ENCODE measurements at regions not wholly inside any gene's neighbourhood (a gene's known extent, or its start where the extent isn't known, plus 50 kb on each side); places are given as distances from the start of the nearest gene placed in this dataset.
A peak's percentile ranks its signal among the peaks of the same experiment; 100 is the strongest.
"Not testable (repeated sequence)": the region's sequence is repeated elsewhere in the genome, so short reads cannot be mapped to it uniquely, and the experiment has no call there.

- DNase-seq (ENCODE audit: low read depth), result no peak
These were observed 63.1 kb downstream of the MATN1 start for GRCh38 chr1:30660241-30660640.

GRCh38 chr1:30659702-30660101 lies 63.7 kb downstream of the MATN1 start:
- no peak for DNase-seq (ENCODE audit: low read depth)

DNA sequence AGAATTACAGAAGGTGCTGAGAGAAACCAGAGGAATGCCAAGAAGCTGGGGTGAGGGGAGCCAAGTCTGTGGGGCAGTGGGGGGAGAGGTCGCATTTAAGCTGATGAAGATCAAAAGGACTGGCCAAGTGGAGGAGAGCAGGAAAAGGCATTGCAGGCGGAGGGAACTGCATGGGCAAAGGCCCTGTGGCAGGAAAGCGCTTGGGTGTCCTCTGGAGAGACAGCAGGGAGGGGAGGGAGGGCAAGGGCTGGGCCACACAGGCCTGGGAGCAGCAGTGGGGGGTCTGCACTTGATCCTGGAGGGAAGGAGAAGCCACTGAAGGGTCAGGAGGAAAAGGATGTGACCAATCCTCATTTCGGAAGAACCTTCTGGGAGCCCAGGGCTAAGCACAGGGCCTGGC lies 65.0 kb downstream of the MATN1 start:
- DNase-seq (ENCODE audit: low read depth), result not testable (repeated sequence)

- DNase-seq (ENCODE audit: low read depth), result no peak
These were observed 65.4 kb downstream of the MATN1 start for GRCh38 chr1:30658014-30658336.

DNA sequence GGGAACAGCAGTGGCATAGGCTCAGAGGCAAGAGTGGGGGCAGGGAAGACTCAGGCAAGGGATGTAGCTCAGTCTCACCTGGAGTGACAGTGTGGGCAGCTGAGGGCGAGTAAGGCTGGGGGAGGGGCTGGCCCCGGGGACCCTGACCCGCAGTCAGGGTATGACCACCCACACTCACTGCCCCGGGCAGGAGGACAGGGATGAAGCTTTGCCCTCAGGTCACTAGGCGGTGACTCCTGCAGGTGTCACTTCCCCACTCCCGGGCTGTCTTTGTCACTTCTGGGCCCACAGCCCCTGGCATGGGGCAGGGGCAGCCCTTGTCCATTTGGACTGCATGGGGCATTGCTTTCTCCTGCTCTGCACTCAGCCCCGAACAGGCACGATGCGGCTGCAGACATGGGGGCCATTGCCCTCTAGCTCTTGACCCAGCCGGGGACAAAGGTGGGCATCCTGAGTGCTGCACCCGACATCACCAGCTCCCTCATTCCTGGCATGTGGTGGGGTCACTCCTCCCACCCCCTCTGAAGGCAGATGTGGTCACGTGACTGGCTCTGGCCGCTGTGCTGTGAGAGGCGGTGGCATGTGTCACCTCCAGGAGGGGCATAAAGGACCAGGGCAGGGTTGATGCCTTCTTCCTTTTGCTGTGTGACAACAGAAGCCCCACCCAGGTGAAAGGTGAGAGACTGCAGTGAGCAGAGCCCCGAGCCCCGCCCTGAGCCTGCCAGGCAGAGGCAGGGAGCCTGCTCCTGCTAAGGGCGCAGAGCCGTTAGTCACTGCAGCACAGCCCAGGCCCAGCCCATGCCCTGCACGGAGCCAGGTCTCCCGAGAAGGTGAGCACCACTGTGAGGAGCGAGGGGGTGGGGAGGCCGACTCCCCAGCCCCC lies 66.0 kb downstream of the MATN1 start:
- DNase-seq (ENCODE audit: low read depth), result no peak

- no peak for DNase-seq (ENCODE audit: low read depth)
These were observed 67.0 kb downstream of the MATN1 start for GRCh38 chr1:30656171-30656940.

GRCh38 chr1:30655672-30656071 lies 67.7 kb downstream of the MATN1 start:
- no peak for DNase-seq (ENCODE audit: low read depth)

GRCh38 chr1:30654188-30654587 lies 69.2 kb downstream of the MATN1 start:
- no peak for DNase-seq (ENCODE audit: low read depth)

GRCh38 chr1:30652152-30652841 lies 71.1 kb downstream of the MATN1 start:
- DNase-seq (ENCODE audit: low read depth), result no peak

GRCh38 chr1:30651395-30651794 lies 72.0 kb downstream of the MATN1 start:
- not testable (repeated sequence) for DNase-seq (ENCODE audit: low read depth)

DNA sequence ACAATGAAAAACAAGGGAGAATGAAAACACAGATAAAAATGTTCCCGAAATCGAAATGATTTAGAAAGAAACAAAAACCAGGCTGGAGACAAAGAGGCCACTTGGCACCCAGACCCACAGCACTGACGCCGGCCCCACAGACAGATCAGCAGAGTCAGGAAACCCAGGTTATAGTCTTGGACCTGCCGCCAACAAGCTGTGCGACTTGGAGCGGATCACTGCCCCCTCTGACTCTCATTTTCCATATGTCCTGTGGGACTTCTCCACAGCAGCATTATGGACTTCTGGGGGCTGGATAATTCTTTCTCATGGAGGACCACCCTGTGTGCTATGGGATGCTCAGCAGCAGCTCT lies 72.4 kb downstream of the MATN1 start:
- no peak for DNase-seq (ENCODE audit: low read depth)

- DNase-seq (ENCODE audit: low read depth), result no peak
These were observed 73.1 kb downstream of the MATN1 start for GRCh38 chr1:30650038-30650967.

GRCh38 chr1:30649321-30649991 lies 73.9 kb downstream of the MATN1 start:
- no peak for DNase-seq (ENCODE audit: low read depth)

- peak; percentile 8 for DNase-seq (ENCODE audit: low read depth)
These were observed 74.9 kb downstream of the MATN1 start for GRCh38 chr1:30648408-30649000.

GRCh38 chr1:30645807-30646206 lies 77.6 kb downstream of the MATN1 start:
- peak; percentile 61 for DNase-seq (ENCODE audit: low read depth)

GRCh38 chr1:30642391-30643120 lies 80.8 kb downstream of the MATN1 start:
- DNase-seq (ENCODE audit: low read depth), result no peak

DNA sequence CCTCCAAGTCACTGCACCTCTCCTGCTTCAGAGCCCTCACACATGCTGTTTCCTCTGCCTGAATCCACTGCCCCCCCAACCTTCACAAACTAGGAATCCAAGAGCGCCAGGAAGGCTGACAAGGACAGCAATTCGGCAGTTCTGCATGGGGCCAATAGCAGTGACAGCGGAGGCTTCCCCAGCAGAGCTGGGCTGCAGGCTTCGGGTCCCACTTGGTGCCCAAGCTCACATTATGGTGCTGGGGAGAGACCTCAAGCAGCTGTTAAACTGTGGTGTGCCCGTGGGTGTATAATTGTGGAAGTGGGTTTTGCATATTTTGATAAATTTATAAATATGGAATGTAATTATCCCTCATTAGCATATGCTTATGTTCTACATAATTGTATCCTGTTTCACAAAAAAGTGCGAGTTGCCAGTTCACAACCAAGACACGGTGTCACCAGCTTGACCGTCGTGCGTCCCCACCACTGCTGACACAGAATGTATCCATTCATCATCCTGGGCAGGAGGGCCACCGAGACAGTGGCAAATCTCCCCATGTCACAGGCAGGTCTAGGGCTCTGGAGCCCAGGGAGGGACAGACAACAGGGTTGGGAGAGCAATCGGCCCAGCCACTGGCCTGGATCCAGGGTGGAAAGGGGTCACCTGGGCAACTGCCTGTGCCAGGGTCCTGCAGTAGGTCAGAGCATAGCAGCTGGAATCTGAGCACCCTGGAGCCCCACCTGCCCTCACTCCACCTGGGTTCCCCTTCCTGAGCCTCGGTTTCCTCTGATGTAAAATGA lies 81.6 kb downstream of the MATN1 start:
- DNase-seq (ENCODE audit: low read depth), result no peak

GRCh38 chr1:30639881-30640452 lies 83.4 kb downstream of the MATN1 start:
- DNase-seq (ENCODE audit: low read depth), result no peak

- no peak for DNase-seq (ENCODE audit: low read depth)
These were observed 84.6 kb downstream of the MATN1 start for GRCh38 chr1:30638811-30639210.
